SIG-M5 treated with dmso at 0.1 percent for 504 hours (cell line): ENCODE measurements at regions not wholly inside any gene's neighbourhood (a gene's known extent, or its start where the extent isn't known, plus 50 kb on each side); places are given as distances from the start of the nearest gene placed in this dataset.

ENCODE experiments used
- DNase-seq: peaks from one replicate; lab custom pipeline; 2025; ENCODE audit not compliant: unreplicated experiment; lab: John Stamatoyannopoulos, UW

GRCh38 chr5:4857761-4858160 lies 282.4 kb upstream of the ADAMTS16 start:
- DNase-seq, result no peak

DNA sequence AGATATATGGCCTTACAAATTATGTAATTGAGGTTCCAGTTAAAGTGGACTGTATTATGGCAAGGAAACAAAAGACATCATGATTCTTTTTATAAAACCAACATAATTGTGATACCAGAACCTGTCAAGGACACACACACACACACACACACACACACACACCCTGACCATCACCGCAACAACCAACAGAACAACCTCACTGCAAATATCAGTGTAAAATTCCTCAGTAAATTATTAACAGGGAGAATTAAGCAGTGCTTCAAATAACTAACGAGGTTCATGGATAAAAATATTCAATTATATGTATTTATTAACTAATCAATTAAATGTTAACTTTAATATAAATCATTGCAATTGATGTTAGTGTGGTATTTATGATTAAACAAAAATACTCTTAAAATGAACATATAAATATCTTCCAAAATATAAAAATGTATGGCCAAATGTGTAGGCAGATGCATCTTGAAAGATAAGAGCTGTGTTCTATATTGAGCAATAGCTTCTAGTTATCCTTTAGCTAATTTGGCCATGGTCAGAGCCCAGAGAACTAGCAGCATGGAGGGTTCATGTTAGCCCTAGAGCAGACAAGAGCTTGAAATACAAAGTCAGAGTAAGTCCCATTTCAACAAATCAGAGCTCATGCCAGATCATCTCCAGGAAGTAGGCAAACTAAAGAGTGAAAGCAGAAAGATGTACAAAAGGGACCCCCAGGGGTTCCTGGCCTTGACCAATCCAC lies 280.5 kb upstream of the ADAMTS16 start:
- no peak for DNase-seq

DNA sequence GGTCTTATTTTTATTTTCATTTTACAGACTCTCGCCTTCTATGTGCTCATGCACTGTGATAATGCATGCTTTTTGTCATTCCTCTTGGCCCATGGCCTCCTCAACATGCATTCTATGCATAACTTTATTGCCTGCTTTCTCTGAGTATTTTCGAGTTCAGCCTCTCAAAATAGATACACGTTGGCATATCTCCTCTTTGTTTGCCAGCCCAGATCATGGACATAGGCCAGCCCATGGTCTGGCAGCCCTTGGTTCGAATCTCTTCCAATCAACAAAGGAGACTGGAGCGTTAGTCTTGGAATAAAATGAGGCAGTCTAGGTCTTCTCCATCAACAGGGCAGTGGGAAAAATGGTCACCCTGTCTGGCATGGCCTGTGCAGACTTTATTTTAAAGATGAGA lies 279.5 kb upstream of the ADAMTS16 start:
- DNase-seq, result no peak

- DNase-seq, result peak; percentile 75
These were observed 277.6 kb upstream of the ADAMTS16 start for GRCh38 chr5:4862500-4862899.

GRCh38 chr5:4866131-4866659 lies 273.9 kb upstream of the ADAMTS16 start:
- DNase-seq, result no peak

GRCh38 chr5:4866817-4867216 lies 273.3 kb upstream of the ADAMTS16 start:
- no peak for DNase-seq

DNA sequence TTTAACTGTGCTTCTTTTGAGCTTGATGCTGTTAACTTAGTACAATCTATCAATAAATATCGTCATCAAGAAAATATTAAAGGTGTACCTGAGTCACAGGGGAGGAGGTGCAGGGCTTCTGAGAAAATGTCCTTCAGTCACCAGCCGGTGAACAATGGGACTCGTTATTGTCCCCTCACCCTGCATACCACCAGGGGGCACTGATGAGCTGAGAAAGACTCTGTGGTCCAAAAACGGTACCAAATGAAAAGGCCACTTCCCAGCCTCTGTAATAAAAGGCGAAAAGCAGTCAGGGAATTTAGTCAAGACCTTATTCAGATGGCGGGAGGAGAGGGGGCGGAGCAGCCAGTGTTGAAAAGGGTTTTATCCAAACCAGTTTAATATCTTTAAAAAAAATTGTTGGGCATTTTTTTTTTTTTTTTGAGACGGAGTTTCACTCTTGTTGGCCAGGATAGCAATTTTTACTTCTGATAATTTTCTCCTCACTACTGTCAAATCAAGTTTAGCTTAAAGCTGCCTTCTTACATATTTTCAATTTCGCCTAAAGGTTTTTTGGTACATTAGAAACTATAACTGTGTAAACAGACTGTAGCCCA lies 271.9 kb upstream of the ADAMTS16 start:
- peak; percentile 14 for DNase-seq

DNA sequence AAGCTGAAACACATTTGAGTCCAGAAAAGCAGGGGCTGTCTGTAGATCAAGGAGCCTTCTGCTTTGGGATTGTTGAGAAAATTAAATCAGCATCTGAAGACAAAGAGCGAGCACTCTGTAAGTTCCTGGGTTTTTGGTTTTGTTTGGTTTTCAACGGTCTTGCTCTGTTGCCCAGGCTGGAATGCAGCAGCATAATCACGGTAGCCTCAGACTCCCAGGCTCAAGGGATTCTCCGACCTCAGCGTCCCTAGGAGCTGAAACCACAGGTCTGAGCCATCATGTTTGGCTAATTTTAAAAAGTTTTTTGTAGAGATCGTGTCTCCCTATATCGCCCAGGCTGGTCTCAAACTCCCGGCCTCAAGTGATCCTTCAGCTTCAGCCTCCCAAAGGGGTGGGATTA lies 266.5 kb upstream of the ADAMTS16 start:
- DNase-seq, result no peak

DNA sequence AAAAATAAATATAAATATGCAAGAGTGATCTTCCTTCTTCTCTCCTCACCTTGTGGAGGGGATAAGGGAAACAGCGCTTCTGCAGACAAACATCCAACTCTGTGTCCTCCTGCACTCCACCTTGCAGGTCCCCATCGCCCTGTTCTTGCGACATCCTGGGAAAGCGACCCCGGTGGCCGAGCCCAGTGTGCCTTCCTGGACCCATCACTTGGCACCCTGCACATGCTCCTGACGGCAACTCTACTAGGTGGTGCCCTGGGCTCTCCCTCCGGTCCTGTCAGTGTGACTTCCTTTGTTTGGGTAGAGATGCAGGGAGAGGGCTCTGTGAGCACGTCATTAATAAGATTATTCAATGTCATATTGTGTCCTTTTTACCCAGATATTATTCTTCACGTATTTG lies 266.0 kb upstream of the ADAMTS16 start:
- DNase-seq, result no peak

- no peak for DNase-seq
These were observed 264.2 kb upstream of the ADAMTS16 start for GRCh38 chr5:4875942-4876341.

GRCh38 chr5:4876804-4877203 lies 263.3 kb upstream of the ADAMTS16 start:
- DNase-seq, result no peak

DNA sequence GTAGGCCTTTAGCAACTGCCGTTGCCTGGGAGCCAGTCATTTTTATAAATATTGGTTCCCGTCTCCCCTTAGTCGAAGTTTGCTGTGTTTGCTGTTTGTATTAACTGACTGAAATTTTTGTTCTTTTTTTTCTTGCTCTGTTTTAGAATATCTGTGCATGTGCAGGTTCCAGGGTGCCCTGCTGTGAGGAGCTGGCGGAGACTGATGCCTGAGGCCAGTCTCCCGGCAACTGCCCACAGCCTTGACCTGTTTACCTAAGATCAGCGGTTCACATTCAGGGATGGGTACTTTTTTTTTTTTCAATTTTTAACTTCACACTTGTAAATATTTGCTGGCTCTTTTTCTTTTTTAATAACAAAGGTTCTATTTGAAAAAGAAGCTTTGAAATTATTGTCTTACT lies 262.6 kb upstream of the ADAMTS16 start:
- no peak for DNase-seq

GRCh38 chr5:4879075-4879474 lies 261.1 kb upstream of the ADAMTS16 start:
- no peak for DNase-seq

- DNase-seq, result peak; percentile 39
These were observed 260.3 kb upstream of the ADAMTS16 start for GRCh38 chr5:4879693-4880303.

GRCh38 chr5:4880304-4880741 lies 259.8 kb upstream of the ADAMTS16 start:
- no peak for DNase-seq

- no peak for DNase-seq
These were observed 258.6 kb upstream of the ADAMTS16 start for GRCh38 chr5:4881366-4882002.

DNA sequence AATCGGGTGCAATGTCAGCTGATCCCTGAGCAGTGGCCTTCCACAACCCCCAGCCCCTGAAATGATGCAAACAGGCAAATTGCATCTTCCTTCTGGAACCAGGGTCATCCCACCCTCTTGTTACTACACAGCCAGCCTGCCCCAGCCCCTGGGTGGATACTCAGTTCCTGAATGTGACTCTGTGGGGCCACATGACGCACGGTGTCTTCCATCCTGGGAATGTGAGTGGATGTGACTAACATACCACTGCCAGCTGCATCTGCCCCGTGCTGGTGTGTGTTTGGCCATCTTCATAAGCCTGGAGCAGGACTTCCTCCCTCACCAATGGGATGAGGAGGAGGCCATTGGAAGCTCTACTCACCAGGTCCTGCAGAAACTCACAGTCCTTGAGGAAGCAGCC lies 257.9 kb upstream of the ADAMTS16 start:
- DNase-seq, result no peak

DNA sequence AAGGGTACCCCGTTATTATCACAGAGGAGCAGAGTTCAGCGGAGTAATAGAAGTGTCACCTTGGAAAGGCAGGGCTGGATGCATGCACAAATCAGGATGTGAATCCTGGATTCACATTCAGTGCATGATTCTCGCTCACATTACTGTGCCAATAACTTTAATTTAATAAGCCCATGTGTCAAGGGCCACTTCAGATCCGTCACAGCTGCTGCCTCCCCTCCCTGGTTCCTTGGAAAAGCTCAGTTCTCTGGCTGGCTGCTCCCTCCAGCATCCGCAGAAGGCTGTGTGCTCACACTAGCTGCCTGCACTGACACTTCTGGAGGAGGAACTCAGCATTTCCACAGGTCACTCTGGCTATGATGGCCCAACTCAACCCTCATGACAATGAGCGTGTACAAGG lies 256.8 kb upstream of the ADAMTS16 start:
- DNase-seq, result no peak

DNA sequence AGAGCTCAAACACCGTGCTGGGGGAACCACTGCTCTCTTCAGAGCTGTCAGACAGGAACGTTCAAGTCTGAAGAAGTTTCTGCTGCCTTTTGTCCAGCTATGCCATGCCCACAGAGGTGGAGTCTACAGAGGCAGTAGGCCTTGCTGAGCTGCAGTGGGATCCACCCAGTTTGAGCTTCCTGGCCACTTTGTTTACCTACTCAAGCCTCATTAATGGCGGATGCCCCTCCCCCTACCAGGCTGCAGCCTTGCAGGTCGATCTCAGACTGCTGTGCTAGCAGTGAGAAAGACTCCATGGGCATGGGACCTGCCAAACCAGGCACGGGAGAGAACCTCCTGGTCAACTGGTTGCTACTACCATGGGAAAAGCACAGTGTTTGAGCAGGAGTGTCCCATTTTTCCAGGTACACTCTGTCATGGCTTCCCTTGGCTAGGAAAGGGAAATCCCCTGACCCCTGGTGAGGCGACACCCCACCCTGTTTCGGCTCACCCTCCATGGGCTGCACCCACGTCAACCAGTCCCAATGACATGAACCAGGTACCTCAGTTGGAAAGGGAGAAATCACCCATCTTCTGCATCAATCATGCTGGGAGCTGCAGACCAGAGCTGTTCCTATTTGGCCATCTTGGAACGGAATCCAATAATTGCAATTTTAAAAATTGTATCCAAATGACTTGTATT lies 246.9 kb upstream of the ADAMTS16 start:
- no peak for DNase-seq

DNA sequence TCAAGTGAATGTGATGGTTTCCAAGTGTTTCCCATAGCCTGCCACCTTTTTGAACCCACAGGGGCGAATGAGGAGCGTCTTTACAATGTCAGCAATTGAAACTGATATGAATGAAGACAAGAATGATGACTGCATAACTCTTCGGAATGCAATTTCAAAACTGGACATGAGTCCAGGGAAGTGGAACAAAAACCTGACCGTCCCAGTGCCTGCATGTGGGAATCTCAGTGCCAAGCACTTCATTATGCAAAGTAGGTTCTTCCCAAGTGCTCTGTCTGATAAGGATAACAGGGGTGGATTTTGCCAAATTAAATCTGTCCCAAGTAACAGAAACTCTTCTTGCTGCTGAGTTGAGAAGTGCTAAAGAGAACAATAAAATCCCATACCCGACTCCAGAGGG lies 243.8 kb upstream of the ADAMTS16 start:
- DNase-seq, result no peak

- DNase-seq, result no peak
These were observed 238.8 kb upstream of the ADAMTS16 start for GRCh38 chr5:4901305-4901811.
